ENCODE measurements at regions not wholly inside any gene's neighbourhood (a gene's known extent, or its start where the extent isn't known, plus 50 kb on each side); places are given as distances from the start of the nearest gene placed in this dataset.
"Not testable (repeated sequence)": the region's sequence is repeated elsewhere in the genome, so short reads cannot be mapped to it uniquely, and the experiment has no call there.

DNA sequence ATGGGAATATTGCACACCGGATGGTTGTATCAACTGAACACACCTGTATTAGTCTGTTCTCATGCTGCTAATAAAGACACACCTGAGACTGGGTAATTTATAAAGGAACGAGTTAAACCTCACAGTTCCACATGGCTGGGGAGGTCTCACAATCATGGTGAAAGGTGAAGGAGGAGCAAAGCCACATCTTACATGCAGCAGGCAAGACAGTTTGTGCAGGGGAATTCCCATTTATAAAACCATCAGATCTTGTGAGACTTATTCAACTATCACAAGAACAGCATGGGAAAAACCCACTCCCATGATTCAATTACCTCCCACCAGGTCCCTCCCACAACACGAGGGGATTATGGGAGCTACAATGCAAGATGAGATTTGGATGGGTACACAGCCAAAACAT is 613.5 kb downstream of the NTRK3 start:
- TF ChIP-seq, protein P1, sequence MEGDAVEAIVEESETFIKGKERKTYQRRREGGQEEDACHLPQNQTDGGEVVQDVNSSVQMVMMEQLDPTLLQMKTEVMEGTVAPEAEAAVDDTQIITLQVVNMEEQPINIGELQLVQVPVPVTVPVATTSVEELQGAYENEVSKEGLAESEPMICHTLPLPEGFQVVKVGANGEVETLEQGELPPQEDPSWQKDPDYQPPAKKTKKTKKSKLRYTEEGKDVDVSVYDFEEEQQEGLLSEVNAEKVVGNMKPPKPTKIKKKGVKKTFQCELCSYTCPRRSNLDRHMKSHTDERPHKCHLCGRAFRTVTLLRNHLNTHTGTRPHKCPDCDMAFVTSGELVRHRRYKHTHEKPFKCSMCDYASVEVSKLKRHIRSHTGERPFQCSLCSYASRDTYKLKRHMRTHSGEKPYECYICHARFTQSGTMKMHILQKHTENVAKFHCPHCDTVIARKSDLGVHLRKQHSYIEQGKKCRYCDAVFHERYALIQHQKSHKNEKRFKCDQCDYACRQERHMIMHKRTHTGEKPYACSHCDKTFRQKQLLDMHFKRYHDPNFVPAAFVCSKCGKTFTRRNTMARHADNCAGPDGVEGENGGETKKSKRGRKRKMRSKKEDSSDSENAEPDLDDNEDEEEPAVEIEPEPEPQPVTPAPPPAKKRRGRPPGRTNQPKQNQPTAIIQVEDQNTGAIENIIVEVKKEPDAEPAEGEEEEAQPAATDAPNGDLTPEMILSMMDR (IDR thresholded peaks at IDR 0.05) = not testable (repeated sequence)
- not testable (repeated sequence) for TF ChIP-seq POLR2A, POLR2AphosphoS5 (IDR thresholded peaks at IDR 0.05)

All from prostate gland (tissue), 2 donors.